ENCODE measurements at regions not wholly inside any gene's neighbourhood (a gene's known extent, or its start where the extent isn't known, plus 50 kb on each side); places are given as distances from the start of the nearest gene placed in this dataset.
"Not testable (repeated sequence)": the region's sequence is repeated elsewhere in the genome, so short reads cannot be mapped to it uniquely, and the experiment has no call there.

- H3K36me3 ChIP-seq: no peaks in the 10 kb centered on the region
- H3K9me3 ChIP-seq: no peaks in the 10 kb centered on the region
- 88 to 89% methylated on average over 7 of the region's 7 CpGs for WGBS, 2 donors
- no peak overlapping the region for H3K27ac ChIP-seq
- DNase-seq (no peak), ATAC-seq (ENCODE audit: low FRiP score in 2 of 2) (no peak)
- no peaks in the 10 kb centered on the region for H3K27me3 ChIP-seq
- no peaks in the 10 kb centered on the region for H3K4me1 ChIP-seq
- H3K4me3 ChIP-seq: no peak overlapping the region
- TF ChIP-seq EP300 (IDR thresholded peaks at IDR 0.05) (no peak), POLR2A (IDR thresholded peaks at IDR 0.05) (no peak), POLR2AphosphoS5 (IDR thresholded peaks at IDR 0.05) (no peak)
- TF ChIP-seq, protein P1, sequence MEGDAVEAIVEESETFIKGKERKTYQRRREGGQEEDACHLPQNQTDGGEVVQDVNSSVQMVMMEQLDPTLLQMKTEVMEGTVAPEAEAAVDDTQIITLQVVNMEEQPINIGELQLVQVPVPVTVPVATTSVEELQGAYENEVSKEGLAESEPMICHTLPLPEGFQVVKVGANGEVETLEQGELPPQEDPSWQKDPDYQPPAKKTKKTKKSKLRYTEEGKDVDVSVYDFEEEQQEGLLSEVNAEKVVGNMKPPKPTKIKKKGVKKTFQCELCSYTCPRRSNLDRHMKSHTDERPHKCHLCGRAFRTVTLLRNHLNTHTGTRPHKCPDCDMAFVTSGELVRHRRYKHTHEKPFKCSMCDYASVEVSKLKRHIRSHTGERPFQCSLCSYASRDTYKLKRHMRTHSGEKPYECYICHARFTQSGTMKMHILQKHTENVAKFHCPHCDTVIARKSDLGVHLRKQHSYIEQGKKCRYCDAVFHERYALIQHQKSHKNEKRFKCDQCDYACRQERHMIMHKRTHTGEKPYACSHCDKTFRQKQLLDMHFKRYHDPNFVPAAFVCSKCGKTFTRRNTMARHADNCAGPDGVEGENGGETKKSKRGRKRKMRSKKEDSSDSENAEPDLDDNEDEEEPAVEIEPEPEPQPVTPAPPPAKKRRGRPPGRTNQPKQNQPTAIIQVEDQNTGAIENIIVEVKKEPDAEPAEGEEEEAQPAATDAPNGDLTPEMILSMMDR (IDR thresholded peaks at IDR 0.05): no peak
Measured at GRCh38 chr2:84236288-84236687, 222.8 kb downstream of the SUCLG1 start.

- ATAC-seq (ENCODE audit: low FRiP score in 2 of 2) (no peak), DNase-seq (no peak)
- Histone ChIP-seq H3K36me3 (no peaks in the 10 kb centered on the region), H3K4me1 (no peaks in the 10 kb centered on the region), H3K27me3 (no peaks in the 10 kb centered on the region), H3K9me3 (no peaks in the 10 kb centered on the region), H3K27ac (no peak overlapping the region), H3K4me3 (no peak overlapping the region)
- 74 to 82% methylated on average over 6 of the region's 6 CpGs for WGBS, 2 donors
- TF ChIP-seq, protein P1 (IDR thresholded peaks at IDR 0.05): no peak
- no peak for TF ChIP-seq POLR2A (IDR thresholded peaks at IDR 0.05)
- no peak for TF ChIP-seq EP300 (IDR thresholded peaks at IDR 0.05)
- no peak for TF ChIP-seq POLR2AphosphoS5 (IDR thresholded peaks at IDR 0.05)
Measured at GRCh38 chr2:84234103-84234502, 225.0 kb downstream of the SUCLG1 start.

DNA sequence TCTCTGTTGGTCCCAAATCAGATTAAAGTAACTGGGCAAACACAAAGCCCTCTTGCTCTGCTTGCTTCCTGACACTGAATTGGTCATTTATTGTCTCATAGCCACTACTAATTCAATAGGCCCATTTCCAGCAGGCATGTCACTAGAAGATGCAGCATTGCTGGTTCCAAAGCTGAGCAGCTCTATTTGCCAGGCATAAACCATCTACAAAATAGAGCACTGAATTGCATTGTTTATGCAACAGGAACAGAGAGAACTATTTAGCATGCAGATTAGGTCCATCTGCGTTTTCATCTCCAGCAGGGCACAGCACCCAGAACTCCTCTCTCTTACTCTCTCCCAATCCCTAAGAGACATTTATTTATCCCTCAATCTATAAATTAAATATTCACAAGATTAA lies 227.6 kb downstream of the SUCLG1 start:
- H3K27ac ChIP-seq: no peak overlapping the region
- TF ChIP-seq POLR2AphosphoS5 (IDR thresholded peaks at IDR 0.05) (no peak), POLR2A (IDR thresholded peaks at IDR 0.05) (no peak), EP300 (IDR thresholded peaks at IDR 0.05) (no peak)
- TF ChIP-seq, protein P1 (IDR thresholded peaks at IDR 0.05): no peak
- H3K36me3 ChIP-seq: no peaks in the 10 kb centered on the region
- H3K4me1 ChIP-seq: no peaks in the 10 kb centered on the region
- ATAC-seq (ENCODE audit: low FRiP score in 2 of 2) (no peak), DNase-seq (no peak)
- no peaks in the 10 kb centered on the region for H3K27me3 ChIP-seq
- 96 to 97% methylated on average over 1 of the region's 1 CpG for WGBS, 2 donors
- no peak overlapping the region for H3K4me3 ChIP-seq
- H3K9me3 ChIP-seq: no peaks in the 10 kb centered on the region

GRCh38 chr2:84224121-84224520 lies 235.0 kb downstream of the SUCLG1 start:
- ATAC-seq (ENCODE audit: low FRiP score in 2 of 2) (no peak), DNase-seq (no peak)
- Histone ChIP-seq H3K9me3 (no peaks in the 10 kb centered on the region), H3K36me3 (no peaks in the 10 kb centered on the region), H3K27ac (no peak overlapping the region), H3K4me1 (no peaks in the 10 kb centered on the region), H3K4me3 (no peak overlapping the region), H3K27me3 (no peaks in the 10 kb centered on the region)
- TF ChIP-seq, protein P1 (IDR thresholded peaks at IDR 0.05): no peak
- no peak for TF ChIP-seq POLR2A (IDR thresholded peaks at IDR 0.05)

GRCh38 chr2:84223191-84223590 lies 235.9 kb downstream of the SUCLG1 start:
- WGBS, 2 donors: 78 to 87% methylated on average over 2 of the region's 2 CpGs
- TF ChIP-seq, protein P1 (IDR thresholded peaks at IDR 0.05): no peak
- TF ChIP-seq POLR2A (IDR thresholded peaks at IDR 0.05) (no peak), POLR2AphosphoS5 (IDR thresholded peaks at IDR 0.05) (no peak), EP300 (IDR thresholded peaks at IDR 0.05) (no peak)
- H3K4me3 ChIP-seq: no peak overlapping the region
- H3K27me3 ChIP-seq: no peaks in the 10 kb centered on the region
- no peak for DNase-seq
- H3K36me3 ChIP-seq: no peaks in the 10 kb centered on the region
- H3K4me1 ChIP-seq: no peaks in the 10 kb centered on the region
- H3K27ac ChIP-seq: no peak overlapping the region
- no peak for ATAC-seq (ENCODE audit: low FRiP score in 2 of 2)
- H3K9me3 ChIP-seq: no peaks in the 10 kb centered on the region

GRCh38 chr2:84221102-84221501 lies 238.0 kb downstream of the SUCLG1 start:
- H3K9me3 ChIP-seq; H3K27ac ChIP-seq; H3K4me3 ChIP-seq; ATAC-seq (ENCODE audit: low FRiP score in 2 of 2); H3K4me1 ChIP-seq; H3K27me3 ChIP-seq; H3K36me3 ChIP-seq; DNase-seq: not testable (repeated sequence)
- 93 to 98% methylated on average over 2 of the region's 2 CpGs for WGBS, 2 donors

Measured in upper lobe of left lung (tissue), 6 donors.